MV-4-11 (cell line): ENCODE measurements at regions not wholly inside any gene's neighbourhood (a gene's known extent, or its start where the extent isn't known, plus 50 kb on each side); places are given as distances from the start of the nearest gene placed in this dataset.

Source experiments
- DNase-seq: peaks from one replicate; lab custom pipeline; 2025; lab: John Stamatoyannopoulos, UW

- no peak for DNase-seq
Measured at GRCh38 chr15:62777671-62778070, 264.9 kb upstream of the TPM1 start.

GRCh38 chr15:62779036-62779770 is 263.3 kb upstream of the TPM1 start:
- peak; percentile 43 for DNase-seq

- no peak for DNase-seq
Measured at GRCh38 chr15:62779899-62780298, 262.6 kb upstream of the TPM1 start.

- DNase-seq = peak; percentile 50
Measured at GRCh38 chr15:62781081-62781497, 261.5 kb upstream of the TPM1 start.

GRCh38 chr15:62782071-62782841 is 260.3 kb upstream of the TPM1 start:
- peak; percentile 71 for DNase-seq

GRCh38 chr15:62782896-62783295 is 259.7 kb upstream of the TPM1 start:
- DNase-seq = no peak

GRCh38 chr15:62783303-62783957 is 259.1 kb upstream of the TPM1 start:
- no peak for DNase-seq

GRCh38 chr15:62785881-62786828 is 256.4 kb upstream of the TPM1 start:
- DNase-seq = no peak

GRCh38 chr15:62787401-62787800 is 255.1 kb upstream of the TPM1 start:
- no peak for DNase-seq

GRCh38 chr15:62788224-62788623 is 254.3 kb upstream of the TPM1 start:
- DNase-seq = no peak

GRCh38 chr15:62790546-62790945 is 252.0 kb upstream of the TPM1 start:
- DNase-seq = no peak

- DNase-seq = no peak
Measured at GRCh38 chr15:62791694-62792093, 250.9 kb upstream of the TPM1 start.

- no peak for DNase-seq
Measured at GRCh38 chr15:62792986-62793751, 249.4 kb upstream of the TPM1 start.

GRCh38 chr15:62793752-62794144 is 248.8 kb upstream of the TPM1 start:
- DNase-seq = no peak

GRCh38 chr15:62795171-62795570 is 247.4 kb upstream of the TPM1 start:
- no peak for DNase-seq

- no peak for DNase-seq
Measured at GRCh38 chr15:62795700-62796695, 246.5 kb upstream of the TPM1 start.

GRCh38 chr15:62797171-62797570 is 245.4 kb upstream of the TPM1 start:
- DNase-seq = peak; percentile 12

GRCh38 chr15:62798536-62798935 is 244.0 kb upstream of the TPM1 start:
- no peak for DNase-seq

GRCh38 chr15:62799037-62799436 is 243.5 kb upstream of the TPM1 start:
- DNase-seq = no peak

- DNase-seq = no peak
Measured at GRCh38 chr15:62799919-62800318, 242.6 kb upstream of the TPM1 start.
